PC-3 (cell line): ENCODE measurements at regions not wholly inside any gene's neighbourhood (a gene's known extent, or its start where the extent isn't known, plus 50 kb on each side); places are given as distances from the start of the nearest gene placed in this dataset.

Experiments used
- CTCF ChIP-seq: fragments of 300-600 bp; sonication (generic); conservative IDR thresholded peaks from 2 replicates; pipeline ENCODE4 v1.5.1; 2017; ENCODE audit warnings: antibody characterized with exemption, low read depth, mild to moderate bottlenecking, low read length
- EZH2phosphoT487 ChIP-seq: fragments of 300-600 bp; sonication (generic); IDR thresholded peaks from 2 replicates; pipeline ENCODE4 v1.6.1; 2018; ENCODE audit warnings: mild to moderate bottlenecking, antibody characterized with exemption, low read length, borderline replicate concordance

GRCh38 chr6:917296-917695, 224.4 kb upstream of the EXOC2 start:
- TF ChIP-seq CTCF (no peak), EZH2phosphoT487 (no peak)
